ENCODE measurements at regions not wholly inside any gene's neighbourhood (a gene's known extent, or its start where the extent isn't known, plus 50 kb on each side); places are given as distances from the start of the nearest gene placed in this dataset.

DNA sequence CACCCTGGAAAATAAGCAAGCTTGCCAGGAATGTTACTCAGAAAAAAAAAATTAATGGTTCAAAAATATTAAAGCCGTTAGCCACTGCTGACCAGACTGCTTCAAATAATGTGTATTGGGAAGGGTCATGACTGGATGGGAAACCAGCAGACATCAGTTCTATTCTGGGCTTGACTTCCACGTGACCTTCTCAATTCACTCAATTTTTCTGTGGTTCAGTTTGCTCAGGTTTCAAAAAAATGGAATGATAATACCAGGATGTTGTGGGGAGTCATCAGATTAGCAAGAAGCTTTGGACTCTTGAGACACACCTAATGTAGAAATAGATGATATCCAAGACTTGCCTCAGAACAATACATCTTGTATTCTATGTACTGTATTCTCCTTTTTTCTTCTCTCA is 541.9 kb upstream of the BOD1L1 start:
- TF ChIP-seq, protein P1, sequence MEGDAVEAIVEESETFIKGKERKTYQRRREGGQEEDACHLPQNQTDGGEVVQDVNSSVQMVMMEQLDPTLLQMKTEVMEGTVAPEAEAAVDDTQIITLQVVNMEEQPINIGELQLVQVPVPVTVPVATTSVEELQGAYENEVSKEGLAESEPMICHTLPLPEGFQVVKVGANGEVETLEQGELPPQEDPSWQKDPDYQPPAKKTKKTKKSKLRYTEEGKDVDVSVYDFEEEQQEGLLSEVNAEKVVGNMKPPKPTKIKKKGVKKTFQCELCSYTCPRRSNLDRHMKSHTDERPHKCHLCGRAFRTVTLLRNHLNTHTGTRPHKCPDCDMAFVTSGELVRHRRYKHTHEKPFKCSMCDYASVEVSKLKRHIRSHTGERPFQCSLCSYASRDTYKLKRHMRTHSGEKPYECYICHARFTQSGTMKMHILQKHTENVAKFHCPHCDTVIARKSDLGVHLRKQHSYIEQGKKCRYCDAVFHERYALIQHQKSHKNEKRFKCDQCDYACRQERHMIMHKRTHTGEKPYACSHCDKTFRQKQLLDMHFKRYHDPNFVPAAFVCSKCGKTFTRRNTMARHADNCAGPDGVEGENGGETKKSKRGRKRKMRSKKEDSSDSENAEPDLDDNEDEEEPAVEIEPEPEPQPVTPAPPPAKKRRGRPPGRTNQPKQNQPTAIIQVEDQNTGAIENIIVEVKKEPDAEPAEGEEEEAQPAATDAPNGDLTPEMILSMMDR (conservative IDR thresholded peaks at IDR 0.05; ENCODE audit: low read depth in 2 of 2), result no peak
- TF ChIP-seq JUNB (IDR thresholded peaks at IDR 0.05; ENCODE audit: unreplicated experiment) (no peak), EZH2phosphoT487 (IDR thresholded peaks at IDR 0.05; ENCODE audit: unreplicated experiment) (no peak), POLR2AphosphoS5 (IDR thresholded peaks at IDR 0.05; ENCODE audit: low read depth) (no peak), EZH2 (IDR thresholded peaks at IDR 0.05; ENCODE audit: low read depth, unreplicated experiment) (no peak), REST (IDR thresholded peaks at IDR 0.05; ENCODE audit: unreplicated experiment) (no peak), ZNF114 (CRISPR knock-in tag; IDR thresholded peaks at IDR 0.05) (no peak), CREB1 (CRISPR knock-in tag; IDR thresholded peaks at IDR 0.05; ENCODE audit: low read depth) (no peak), STAT1 (IDR thresholded peaks at IDR 0.05; ENCODE audit: unreplicated experiment) (no peak), ZNF462 (CRISPR knock-in tag; IDR thresholded peaks at IDR 0.05) (no peak), ETS1 (IDR thresholded peaks at IDR 0.05) (no peak)

Measured in GM23338 (cell line).